WERI-Rb-1 (cell line): ENCODE measurements at regions not wholly inside any gene's neighbourhood (a gene's known extent, or its start where the extent isn't known, plus 50 kb on each side); places are given as distances from the start of the nearest gene placed in this dataset.

Experiments
- DNase-seq: peaks from one replicate; pipeline ENCODE4 v3.0.0-alpha.2; 2020
- H3K27ac ChIP-seq: fragments of 250-450 bp; sonication (Bioruptor Pico); 2 replicates; pipeline ENCODE4 v1.5.1; 2020; ENCODE audit warnings: mild to moderate bottlenecking, moderate library complexity
- H3K27me3 ChIP-seq: fragments of 250-450 bp; sonication (Bioruptor Pico); 2 replicates; pipeline ENCODE4 v1.5.1; 2021; ENCODE audit warnings: mild to moderate bottlenecking, low read depth, moderate library complexity; ENCODE audit not compliant: insufficient read depth, severe bottlenecking
- H3K36me3 ChIP-seq: fragments of 250-450 bp; sonication (Bioruptor Pico); 2 replicates; pipeline ENCODE4 v1.5.1; 2020; ENCODE audit warnings: mild to moderate bottlenecking, moderate library complexity
- H3K4me3 ChIP-seq: 2 replicates; pipeline ENCODE4 v1.5.1; 2011; ENCODE audit warnings: low read depth, mild to moderate bottlenecking, control low read depth, low read length
- H3K9me3 ChIP-seq: fragments of 250-450 bp; sonication (Bioruptor Pico); 2 replicates; pipeline ENCODE4 v1.5.1; 2021; ENCODE audit warnings: mild to moderate bottlenecking, moderate library complexity; ENCODE audit not compliant: severe bottlenecking
- CTCF ChIP-seq: IDR thresholded peaks from 2 replicates; pipeline ENCODE4 v1.5.1; 2011; ENCODE audit warnings: low read depth, mild to moderate bottlenecking, control low read depth, inconsistent platforms, low read length

DNA sequence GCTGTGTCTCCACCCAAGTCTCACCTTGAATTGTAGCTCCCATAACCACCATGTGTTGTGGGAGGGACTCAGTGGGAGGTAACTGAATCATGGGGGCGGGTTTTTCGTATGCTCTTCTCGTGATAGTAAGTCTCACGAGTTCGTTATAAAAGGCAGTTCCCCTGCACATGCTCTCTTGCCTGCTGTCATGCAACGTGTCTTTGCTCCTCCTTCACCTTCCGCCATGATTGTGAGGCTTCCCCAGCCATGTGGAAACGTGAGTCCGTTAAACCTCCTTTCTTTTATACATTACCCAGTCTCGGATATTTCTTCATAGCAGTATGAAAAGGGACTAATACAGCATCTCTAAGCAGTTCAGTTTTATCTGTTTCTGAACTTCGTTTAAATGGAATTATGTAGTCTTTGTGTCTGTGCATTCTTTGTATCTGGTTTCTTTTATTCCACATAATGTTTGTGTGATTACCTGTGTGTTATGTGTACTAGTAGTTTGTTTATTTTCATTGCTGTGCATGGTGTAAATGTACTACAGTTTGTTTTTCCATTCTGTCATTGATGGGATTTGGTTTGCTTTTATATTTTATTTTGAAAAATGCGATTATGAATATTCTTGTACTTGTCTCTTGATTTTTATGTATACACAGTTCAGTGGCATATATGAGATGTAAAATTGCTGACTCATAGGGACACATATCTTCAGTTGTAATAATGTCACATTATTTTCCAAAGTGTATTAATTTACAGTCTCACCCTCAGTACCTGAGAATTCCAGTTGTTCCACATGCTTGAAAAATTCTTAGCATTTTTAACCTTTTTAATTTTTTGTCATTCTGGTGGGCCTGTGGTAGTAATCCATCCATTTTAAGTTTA is 304.9 kb downstream of the GBA3 start:
- Histone ChIP-seq H3K4me3 (no peak overlapping the region), H3K36me3 (no peaks in the 10 kb centered on the region), H3K27me3 (no peaks in the 10 kb centered on the region), H3K27ac (no peak overlapping the region), H3K9me3 (no peaks in the 10 kb centered on the region)
- TF ChIP-seq CTCF: no peak
- DNase-seq: no peak

DNA sequence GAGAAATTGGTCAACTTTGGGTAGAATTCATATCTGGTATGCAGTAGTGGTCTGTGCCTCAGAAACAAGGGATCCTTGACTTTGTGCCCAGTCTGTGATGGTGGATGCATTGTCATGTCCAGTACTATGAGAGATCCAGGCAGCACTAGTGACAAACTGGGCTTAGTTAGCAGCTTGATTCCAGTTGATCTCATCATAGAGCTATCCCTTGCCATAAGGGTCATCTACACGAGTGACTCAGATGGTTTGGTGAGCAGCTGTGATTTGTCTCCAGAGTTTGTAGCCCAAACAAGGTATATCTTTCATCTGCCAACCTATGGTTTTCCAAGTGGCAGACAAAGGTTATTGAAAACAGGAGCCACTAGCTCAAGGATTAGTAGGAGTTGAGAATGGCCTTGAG is 298.8 kb downstream of the GBA3 start:
- Histone ChIP-seq H3K36me3 (no peaks in the 10 kb centered on the region), H3K4me3 (no peak overlapping the region), H3K27me3 (no peaks in the 10 kb centered on the region), H3K9me3 (no peaks in the 10 kb centered on the region), H3K27ac (no peak overlapping the region)
- no peak for TF ChIP-seq CTCF
- DNase-seq: no peak

- Histone ChIP-seq H3K27me3 (no peaks in the 10 kb centered on the region), H3K27ac (no peak overlapping the region), H3K36me3 (no peaks in the 10 kb centered on the region), H3K4me3 (no peak overlapping the region), H3K9me3 (no peaks in the 10 kb centered on the region)
- TF ChIP-seq CTCF: no peak
- DNase-seq: no peak
Measured at GRCh38 chr4:22988526-22988925, 295.8 kb downstream of the GBA3 start.

GRCh38 chr4:22987870-22988269 is 295.1 kb downstream of the GBA3 start:
- Histone ChIP-seq H3K27ac (no peak overlapping the region), H3K27me3 (no peaks in the 10 kb centered on the region), H3K9me3 (no peaks in the 10 kb centered on the region), H3K36me3 (no peaks in the 10 kb centered on the region), H3K4me3 (no peak overlapping the region)
- TF ChIP-seq CTCF: no peak
- no peak for DNase-seq

- no peaks in the 10 kb centered on the region for H3K27me3 ChIP-seq
- no peak overlapping the region for H3K4me3 ChIP-seq
- H3K9me3 ChIP-seq: no peaks in the 10 kb centered on the region
- no peak for TF ChIP-seq CTCF
- H3K36me3 ChIP-seq: no peaks in the 10 kb centered on the region
- H3K27ac ChIP-seq: no peak overlapping the region
- no peak for DNase-seq
Measured at GRCh38 chr4:22986881-22987280, 294.1 kb downstream of the GBA3 start.

- no peak for DNase-seq
- no peak overlapping the region for H3K27ac ChIP-seq
- H3K36me3 ChIP-seq: no peaks in the 10 kb centered on the region
- no peaks in the 10 kb centered on the region for H3K27me3 ChIP-seq
- no peak for TF ChIP-seq CTCF
- H3K9me3 ChIP-seq: no peaks in the 10 kb centered on the region
- no peak overlapping the region for H3K4me3 ChIP-seq
Measured at GRCh38 chr4:22986262-22986661, 293.5 kb downstream of the GBA3 start.
